SJSA1 (cell line): ENCODE measurements at regions not wholly inside any gene's neighbourhood (a gene's known extent, or its start where the extent isn't known, plus 50 kb on each side); places are given as distances from the start of the nearest gene placed in this dataset.

Source experiments
- DNase-seq, 2 experiments: peaks; one replicate each; pipeline ENCODE4 v3.0.0-alpha.2; 2015 to 2020; ENCODE audit warnings: low spot score in 2 of 2, low read depth in 1 of 2
- H3K27ac ChIP-seq: fragments of 250-450 bp; sonication (Bioruptor Pico); 2 replicates; pipeline ENCODE4 v1.5.1; 2020; ENCODE audit warnings: mild to moderate bottlenecking, moderate library complexity
- H3K27me3 ChIP-seq: fragments of 250-450 bp; sonication (Bioruptor Pico); replicated peaks from 2 replicates; pipeline ENCODE4 v1.5.1; 2020; ENCODE audit warnings: mild to moderate bottlenecking, moderate library complexity
- H3K36me3 ChIP-seq: fragments of 250-450 bp; sonication (Bioruptor Pico); 2 replicates; pipeline ENCODE4 v1.5.1; 2020; ENCODE audit warnings: mild to moderate bottlenecking
- H3K4me1 ChIP-seq: fragments of 250-450 bp; sonication (Bioruptor Pico); replicated peaks from 2 replicates; pipeline ENCODE4 v1.6.1; 2021; ENCODE audit warnings: mild to moderate bottlenecking
- H3K4me3 ChIP-seq: fragments of 250-450 bp; sonication (Bioruptor Pico); 2 replicates; pipeline ENCODE4 v1.5.1; 2020; ENCODE audit warnings: mild to moderate bottlenecking
- H3K9me3 ChIP-seq: fragments of 250-450 bp; sonication (Bioruptor Pico); replicated peaks from 2 replicates; pipeline ENCODE4 v1.5.1; 2020; ENCODE audit warnings: mild to moderate bottlenecking

DNA sequence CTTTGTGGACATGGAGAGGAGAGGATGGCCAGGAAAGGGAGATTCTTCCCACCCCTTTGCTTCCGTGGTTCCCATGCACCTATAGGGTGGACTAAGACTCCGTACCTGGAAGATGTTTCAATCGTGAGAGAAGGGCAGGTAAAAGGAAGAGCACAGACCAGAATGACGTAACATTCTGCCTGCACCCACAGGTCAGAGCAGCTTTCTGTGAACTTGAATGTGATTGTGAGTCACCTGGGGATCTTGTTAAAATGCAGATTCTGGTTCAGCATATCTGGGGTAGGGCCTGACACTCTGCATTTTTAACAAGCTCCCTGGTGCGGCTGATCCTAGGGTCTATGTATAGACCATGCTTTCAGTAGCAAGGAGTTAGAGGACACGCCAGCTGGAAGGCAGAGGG, 164.1 kb upstream of the SGK1 start:
- no peaks in the 10 kb centered on the region for H3K9me3 ChIP-seq
- H3K36me3 ChIP-seq: no peaks in the 10 kb centered on the region
- no peak overlapping the region for H3K27ac ChIP-seq
- no peak overlapping the region for H3K4me3 ChIP-seq
- DNase-seq: no peak
- H3K4me1 ChIP-seq: peaks cover 7% of the 10 kb centered on the region
- no peaks in the 10 kb centered on the region for H3K27me3 ChIP-seq

DNA sequence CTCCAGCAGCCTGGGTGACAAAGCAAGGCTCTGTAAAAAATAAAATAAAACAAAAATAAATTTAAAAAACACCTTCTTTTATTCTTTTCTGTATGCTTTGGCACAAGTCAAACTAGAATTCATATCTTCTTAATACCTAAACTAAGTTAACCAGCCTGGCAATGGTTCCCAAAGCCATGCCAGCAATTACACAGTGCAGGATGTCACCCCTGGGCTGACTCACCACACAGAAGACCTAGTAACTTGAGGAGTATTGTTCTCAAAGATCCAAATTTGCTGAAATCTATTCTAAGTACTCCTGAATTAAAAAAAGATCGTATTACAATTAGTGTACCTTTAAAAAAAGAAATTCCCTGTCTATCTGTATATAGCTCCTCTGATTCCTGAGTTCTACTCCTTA, 162.7 kb upstream of the SGK1 start:
- no peak for DNase-seq
- no peak overlapping the region for H3K4me3 ChIP-seq

DNA sequence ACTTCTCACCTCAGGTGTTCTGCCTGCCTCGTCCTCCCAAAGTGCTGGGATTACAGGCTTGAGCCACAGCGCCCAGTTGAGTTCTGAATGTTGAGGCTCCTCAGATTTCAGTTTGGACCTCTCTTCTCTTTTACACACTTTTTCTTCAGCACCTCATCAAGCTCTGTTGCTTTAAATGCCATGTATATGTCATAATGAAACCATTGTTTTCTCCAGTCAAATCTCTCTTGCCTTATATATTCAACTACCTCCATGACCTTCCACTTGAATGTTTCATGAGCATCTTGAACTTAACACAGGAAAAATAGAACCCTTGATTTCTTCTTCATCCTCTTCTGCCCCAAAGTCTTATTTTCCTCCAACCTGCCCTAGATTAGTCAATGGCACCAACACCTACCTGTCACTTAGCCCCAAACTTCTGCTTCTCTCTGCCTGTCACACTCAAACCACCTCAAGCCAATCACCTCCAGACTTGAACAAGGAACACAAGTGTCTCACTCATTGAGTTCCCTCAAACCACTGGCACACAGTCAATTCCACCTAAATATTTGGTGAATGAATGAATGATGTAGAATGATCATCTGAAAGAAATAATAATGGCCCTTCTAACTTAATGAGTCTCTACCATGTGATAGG, 161.0 kb upstream of the SGK1 start:
- Histone ChIP-seq H3K9me3 (no peaks in the 10 kb centered on the region), H3K27me3 (no peaks in the 10 kb centered on the region), H3K27ac (no peak overlapping the region), H3K36me3 (no peaks in the 10 kb centered on the region), H3K4me3 (no peak overlapping the region), H3K4me1 (peaks cover 7% of the 10 kb centered on the region)
- no peak for DNase-seq

More for the DNA sequence above, 162.7 kb upstream of the SGK1 start:
- no peaks in the 10 kb centered on the region for H3K27me3 ChIP-seq
- peaks cover 7% of the 10 kb centered on the region for H3K4me1 ChIP-seq
- H3K36me3 ChIP-seq: no peaks in the 10 kb centered on the region
- no peak overlapping the region for H3K27ac ChIP-seq
- H3K9me3 ChIP-seq: no peaks in the 10 kb centered on the region

DNA sequence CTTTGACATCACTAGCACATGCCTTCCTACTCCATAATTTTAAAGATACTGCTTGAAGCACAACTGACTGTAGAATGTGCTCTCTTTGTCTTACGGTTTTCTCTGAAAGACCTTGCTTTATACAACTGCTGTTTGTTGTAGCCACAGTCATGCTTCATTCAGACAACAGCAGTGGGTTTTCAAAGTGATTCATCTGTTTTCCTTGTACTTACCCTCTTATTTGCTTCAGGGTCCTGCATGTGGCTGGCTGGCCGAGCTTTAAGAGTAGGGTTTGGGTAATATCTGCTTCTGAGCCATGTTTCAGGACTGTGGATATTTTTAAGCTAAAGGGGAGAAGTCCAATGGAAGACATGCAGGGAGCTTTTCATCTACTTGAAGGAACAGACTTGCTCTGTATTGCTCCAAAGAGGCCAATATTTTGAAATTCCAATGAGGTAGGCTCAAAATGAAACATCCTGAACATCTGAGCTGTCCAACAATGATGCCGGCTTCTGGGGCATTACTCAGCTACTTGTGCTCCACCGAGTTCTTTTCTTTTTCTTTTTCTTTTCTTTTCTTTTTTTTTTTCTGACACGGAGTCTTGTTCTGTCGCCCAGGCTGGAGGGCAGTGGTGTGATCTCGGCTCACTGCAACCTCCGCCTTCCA, 160.2 kb upstream of the SGK1 start:
- Histone ChIP-seq H3K9me3 (no peaks in the 10 kb centered on the region), H3K36me3 (no peaks in the 10 kb centered on the region), H3K27ac (no peak overlapping the region), H3K27me3 (no peaks in the 10 kb centered on the region), H3K4me1 (peaks cover 7% of the 10 kb centered on the region), H3K4me3 (no peak overlapping the region)
- DNase-seq: peak in 1 of 2 experiments; percentile 23

DNA sequence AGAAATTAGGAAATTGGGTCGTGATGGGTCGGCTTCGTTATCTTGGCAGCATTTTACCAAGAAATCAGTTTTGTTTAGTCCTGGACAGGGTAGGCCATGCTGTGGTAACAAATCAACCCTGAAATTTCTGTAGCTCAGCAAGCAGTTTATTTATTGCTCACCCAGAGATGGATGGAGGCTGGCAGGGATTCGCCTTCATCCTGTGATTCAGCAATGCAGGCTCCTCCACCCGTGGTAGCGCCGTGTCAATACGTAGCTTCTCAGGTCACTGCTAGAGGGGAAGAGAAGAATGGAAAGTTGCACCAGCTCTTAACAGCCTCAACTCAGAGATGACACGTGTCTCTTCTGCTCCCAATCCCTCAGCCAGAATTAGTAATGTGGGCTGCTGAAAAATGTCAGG, 157.0 kb upstream of the SGK1 start:
- Histone ChIP-seq H3K4me1 (peaks cover 14% of the 10 kb centered on the region), H3K27ac (no peak overlapping the region), H3K4me3 (no peak overlapping the region), H3K27me3 (no peaks in the 10 kb centered on the region), H3K9me3 (no peaks in the 10 kb centered on the region), H3K36me3 (no peaks in the 10 kb centered on the region)
- DNase-seq: no peak

DNA sequence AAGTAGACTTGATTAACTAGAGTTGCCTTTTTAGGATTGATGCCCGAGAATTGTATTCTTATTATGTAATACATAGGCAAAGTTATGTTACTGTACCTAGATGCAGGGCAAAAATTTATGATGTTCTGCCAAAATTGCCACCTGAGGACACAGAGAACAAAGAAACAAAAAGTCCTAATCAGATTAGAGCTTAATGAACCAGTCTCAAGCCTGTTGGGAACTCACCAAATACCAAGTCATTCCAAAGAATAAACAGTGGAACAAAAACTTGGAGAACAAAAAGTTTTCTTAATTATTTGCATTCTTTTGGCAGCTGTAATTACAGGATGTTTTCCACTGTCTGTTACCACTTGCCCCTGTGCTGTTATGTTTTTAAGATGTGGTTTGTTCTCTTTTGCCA, 154.7 kb upstream of the SGK1 start:
- Histone ChIP-seq H3K4me1 (peaks cover 9% of the 10 kb centered on the region), H3K27ac (no peak overlapping the region), H3K9me3 (no peaks in the 10 kb centered on the region), H3K27me3 (no peaks in the 10 kb centered on the region), H3K36me3 (no peaks in the 10 kb centered on the region), H3K4me3 (no peak overlapping the region)
- DNase-seq: no peak

DNA sequence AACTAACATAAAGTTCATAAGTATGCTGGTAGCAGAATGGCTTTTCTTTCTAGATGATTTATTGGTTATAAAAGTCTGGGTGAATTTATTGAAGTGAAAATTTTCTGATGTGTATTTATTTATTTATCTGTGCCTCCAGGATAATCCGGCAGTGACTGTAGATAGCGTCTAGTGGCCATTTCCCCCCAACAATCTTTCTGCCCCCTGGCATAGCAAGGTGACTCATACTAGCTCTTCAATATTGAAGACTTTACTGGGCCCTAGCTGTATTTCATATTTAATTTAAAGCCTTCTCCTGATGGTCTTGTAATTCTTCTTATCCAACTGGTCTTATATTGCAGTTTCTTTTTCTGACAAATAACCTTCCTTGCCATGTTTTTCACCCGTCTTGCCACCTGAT, 154.1 kb upstream of the SGK1 start:
- no peak for DNase-seq
- Histone ChIP-seq H3K27me3 (no peaks in the 10 kb centered on the region), H3K4me3 (no peak overlapping the region), H3K27ac (no peak overlapping the region), H3K36me3 (no peaks in the 10 kb centered on the region), H3K9me3 (no peaks in the 10 kb centered on the region), H3K4me1 (peaks cover 10% of the 10 kb centered on the region)

DNA sequence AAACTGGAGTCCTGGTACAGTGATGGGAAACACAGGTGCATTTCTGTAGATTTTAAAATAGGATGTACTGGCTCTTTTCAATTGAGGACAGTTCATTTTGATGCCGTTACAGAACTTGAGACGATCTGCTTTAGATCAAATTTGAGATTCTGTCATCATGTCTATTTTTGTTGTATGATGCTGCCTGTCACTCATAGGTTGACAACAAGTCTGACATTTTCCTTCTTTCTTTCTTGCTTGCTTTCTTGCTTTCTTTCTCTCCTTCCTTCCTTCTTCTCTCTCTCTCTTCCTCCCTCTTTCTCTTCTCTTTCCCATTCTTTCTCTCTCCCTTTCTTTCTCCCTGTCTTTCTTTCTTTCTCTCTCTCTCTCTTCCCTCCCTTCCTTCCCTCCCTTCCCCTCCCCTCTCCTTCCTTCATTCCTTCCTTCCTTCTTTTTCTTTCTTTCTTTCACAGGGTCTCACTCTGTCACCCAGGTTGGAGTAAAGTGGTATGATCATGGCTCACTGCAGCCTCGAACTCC, 152.6 kb upstream of the SGK1 start:
- no peak for DNase-seq
- H3K27ac ChIP-seq: no peak overlapping the region
- peaks cover 16% of the 10 kb centered on the region for H3K4me1 ChIP-seq
- H3K27me3 ChIP-seq: no peaks in the 10 kb centered on the region
- H3K36me3 ChIP-seq: no peaks in the 10 kb centered on the region
- H3K9me3 ChIP-seq: no peaks in the 10 kb centered on the region
- no peak overlapping the region for H3K4me3 ChIP-seq

DNA sequence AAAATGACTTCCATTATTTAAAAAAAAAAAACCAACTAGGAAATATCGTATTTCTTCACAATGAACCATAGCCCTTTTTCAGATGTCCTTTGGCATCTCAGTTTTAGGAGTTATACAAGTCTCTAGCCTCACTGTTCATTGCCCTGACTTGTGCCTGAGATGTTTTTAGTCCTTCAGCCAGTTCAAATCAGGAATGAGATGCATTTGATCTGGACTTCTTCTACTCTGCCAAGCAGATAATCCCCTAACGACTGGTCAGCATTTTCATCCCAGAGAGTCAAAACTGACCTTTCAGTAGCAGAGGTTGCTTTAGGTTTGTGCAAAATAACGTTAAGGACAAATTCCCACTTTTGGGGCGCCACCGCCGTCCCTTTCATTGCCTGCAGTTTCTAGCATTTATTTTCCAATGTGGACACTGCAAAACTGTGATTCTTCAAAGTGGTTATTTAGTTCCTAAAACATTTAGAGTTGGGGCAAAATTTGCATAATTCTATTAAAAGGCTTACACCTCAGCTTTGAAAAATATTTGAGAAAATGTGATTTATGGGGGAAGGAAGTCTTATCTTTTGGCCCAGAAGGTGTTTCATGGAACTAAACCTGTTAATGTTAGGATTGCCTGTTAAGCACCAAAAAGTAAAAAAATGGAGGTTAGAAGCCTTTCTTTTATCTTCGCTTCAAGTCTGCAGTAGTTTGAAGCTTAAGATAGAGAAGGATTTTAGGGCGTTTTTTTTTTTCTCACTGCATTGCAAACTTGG, 152.0 kb upstream of the SGK1 start:
- Histone ChIP-seq H3K4me1 (peaks cover 19% of the 10 kb centered on the region), H3K36me3 (no peaks in the 10 kb centered on the region), H3K27ac (no peak overlapping the region), H3K4me3 (no peak overlapping the region), H3K9me3 (no peaks in the 10 kb centered on the region), H3K27me3 (no peaks in the 10 kb centered on the region)
- DNase-seq: no peak

DNA sequence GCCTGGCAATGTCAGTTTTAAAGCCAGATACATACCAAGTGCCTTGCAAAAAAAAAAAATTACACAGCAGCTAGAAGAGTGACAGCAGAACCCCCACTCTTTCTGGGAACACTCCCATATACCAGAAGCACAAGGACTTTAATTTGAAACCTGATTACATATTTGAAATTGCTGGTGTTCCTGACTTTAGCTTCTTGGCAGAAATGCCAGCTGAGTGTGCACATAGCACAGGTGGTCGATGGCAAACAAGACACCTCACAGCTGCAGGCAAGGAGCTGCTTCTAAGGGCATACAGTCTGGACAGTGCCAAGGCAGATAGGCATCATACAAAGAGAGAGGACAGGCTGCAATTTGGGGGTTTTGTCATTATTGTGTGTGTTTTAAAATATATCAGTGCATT, 150.7 kb upstream of the SGK1 start:
- no peak for DNase-seq
- Histone ChIP-seq H3K36me3 (no peaks in the 10 kb centered on the region), H3K27ac (no peak overlapping the region), H3K9me3 (no peaks in the 10 kb centered on the region), H3K27me3 (no peaks in the 10 kb centered on the region), H3K4me1 (peaks cover 30% of the 10 kb centered on the region), H3K4me3 (no peak overlapping the region)

DNA sequence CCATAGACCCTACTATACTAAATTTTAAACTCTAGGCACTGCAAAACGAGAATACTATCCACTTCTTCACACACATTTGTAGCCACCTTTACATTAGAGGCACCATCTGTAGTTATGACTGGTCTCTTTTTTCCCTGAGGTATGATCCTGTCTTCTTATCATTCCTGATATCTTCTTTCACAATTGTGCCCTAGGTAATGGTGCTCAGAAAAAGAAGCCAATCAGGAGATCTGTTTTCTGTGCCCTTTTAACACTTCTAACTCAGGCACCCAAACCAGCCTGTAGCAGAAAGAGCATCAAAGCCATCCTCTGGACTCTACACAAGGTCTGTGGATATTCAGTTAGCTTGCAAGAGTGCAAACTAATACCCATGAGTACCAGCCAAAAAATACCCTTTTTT, 149.7 kb upstream of the SGK1 start:
- no peaks in the 10 kb centered on the region for H3K9me3 ChIP-seq
- no peak for DNase-seq
- H3K4me1 ChIP-seq: peaks cover 27% of the 10 kb centered on the region
- no peaks in the 10 kb centered on the region for H3K36me3 ChIP-seq
- no peak overlapping the region for H3K27ac ChIP-seq
- H3K4me3 ChIP-seq: no peak overlapping the region
- no peaks in the 10 kb centered on the region for H3K27me3 ChIP-seq

DNA sequence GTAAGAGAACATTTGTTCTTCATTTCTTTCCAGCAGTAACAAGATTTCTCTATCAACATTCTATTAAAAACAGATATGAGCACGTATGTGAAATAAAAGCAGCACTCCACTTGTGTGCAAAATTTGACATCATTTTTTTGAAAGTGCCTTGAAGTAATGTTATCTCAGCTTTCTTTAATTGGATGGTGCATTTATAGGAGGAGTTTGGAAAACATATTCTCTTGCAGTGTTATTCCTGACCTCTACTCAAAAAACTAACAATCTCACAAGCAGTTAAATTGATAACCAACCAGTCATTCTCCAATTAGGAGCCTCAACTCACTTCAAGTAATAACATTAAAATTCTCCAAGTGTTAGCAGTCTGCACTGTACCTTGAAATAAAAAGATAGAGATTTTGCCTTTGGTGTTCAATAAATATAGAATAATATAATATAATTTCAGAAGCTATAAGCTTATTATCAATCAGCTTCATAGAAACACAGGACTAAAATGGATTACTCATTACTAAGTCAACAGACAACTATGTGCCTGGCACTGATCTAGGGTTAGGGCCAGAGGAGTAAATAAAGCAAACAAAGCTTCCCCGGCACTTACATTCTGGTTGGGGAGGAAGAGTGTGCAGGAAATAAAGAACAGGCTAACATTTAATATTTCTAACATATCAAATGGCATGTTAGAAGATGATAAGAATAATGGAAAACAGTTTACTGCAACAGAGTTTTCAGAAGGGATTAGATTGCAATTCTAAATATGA, 149.0 kb upstream of the SGK1 start:
- H3K4me1 ChIP-seq: peaks cover 25% of the 10 kb centered on the region
- no peaks in the 10 kb centered on the region for H3K27me3 ChIP-seq
- DNase-seq: no peak
- no peak overlapping the region for H3K27ac ChIP-seq
- H3K9me3 ChIP-seq: no peaks in the 10 kb centered on the region
- no peaks in the 10 kb centered on the region for H3K36me3 ChIP-seq
- no peak overlapping the region for H3K4me3 ChIP-seq

DNA sequence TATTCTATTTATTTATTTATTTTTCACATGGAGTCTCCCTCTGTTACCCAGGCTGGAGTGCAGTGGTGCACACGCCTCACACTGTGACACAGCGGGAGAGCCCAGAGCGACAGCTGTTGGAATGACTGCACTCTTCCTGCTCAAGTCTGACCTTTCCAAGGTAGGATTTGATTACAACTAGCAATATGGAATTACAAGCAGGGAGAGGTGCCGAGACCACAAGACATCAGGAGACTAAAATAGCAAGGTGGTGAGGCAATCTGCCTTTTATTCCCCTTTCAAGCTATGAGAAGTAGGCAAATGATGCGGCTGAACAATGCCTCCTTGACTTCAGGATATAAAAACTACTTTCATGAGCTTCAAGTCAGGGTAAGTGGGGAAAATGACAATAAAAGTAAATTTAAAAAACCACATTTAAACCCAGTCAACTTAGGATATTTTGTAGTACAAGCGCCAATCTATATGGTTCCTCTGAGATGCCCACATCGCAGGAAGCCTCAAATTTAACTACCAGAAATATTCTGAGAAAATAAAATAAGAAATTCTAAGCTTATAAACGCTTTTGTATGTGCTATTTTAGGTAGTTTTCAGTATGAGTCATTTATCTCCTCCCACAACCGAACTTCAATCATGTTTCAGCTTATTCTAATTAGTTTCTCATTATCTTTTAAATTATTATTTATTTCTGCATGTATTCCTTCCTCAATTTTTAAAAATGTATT, 146.9 kb upstream of the SGK1 start:
- no peaks in the 10 kb centered on the region for H3K36me3 ChIP-seq
- H3K27me3 ChIP-seq: no peaks in the 10 kb centered on the region
- H3K9me3 ChIP-seq: no peaks in the 10 kb centered on the region
- peak overlapping the region; percentile 17 for H3K27ac ChIP-seq
- peak in 1 of 2 experiments; percentile 49 for DNase-seq
- H3K4me3 ChIP-seq: no peak overlapping the region
- peaks cover 25% of the 10 kb centered on the region for H3K4me1 ChIP-seq
